PFSK-1 (cell line): ENCODE measurements at regions not wholly inside any gene's neighbourhood (a gene's known extent, or its start where the extent isn't known, plus 50 kb on each side); places are given as distances from the start of the nearest gene placed in this dataset.

Source experiments
- FOXP2 ChIP-seq: optimal IDR thresholded peaks from 2 replicates; pipeline ENCODE3; 2011; ENCODE audit warnings: borderline replicate concordance, control low read depth, inconsistent platforms; ENCODE audit not compliant: insufficient read depth; ENCODE audit errors: extremely low read length, extremely low read depth
- POLR2AphosphoS5 ChIP-seq: IDR thresholded peaks from 2 replicates; pipeline ENCODE4 v1.6.1; 2012; ENCODE audit warnings: low read depth, mild to moderate bottlenecking, control low read depth, low read length, moderate library complexity
- REST ChIP-seq, 2 experiments: IDR thresholded peaks; 2 replicates each; pipeline versions ENCODE4 v1.6.1 to v1.8.0; 2011 to 2012; ENCODE audit warnings: low read depth in 2 of 2, low read length in 2 of 2, control low read depth in 1 of 2, inconsistent platforms in 1 of 2, mild to moderate bottlenecking in 1 of 2, moderate library complexity in 1 of 2; ENCODE audit not compliant: insufficient read depth in 1 of 2
- SIN3A ChIP-seq: IDR thresholded peaks from 2 replicates; pipeline ENCODE4 v1.6.1; 2012; ENCODE audit warnings: mild to moderate bottlenecking, low read length, moderate library complexity, borderline replicate concordance; ENCODE audit not compliant: insufficient read depth
- TAF1 ChIP-seq: IDR thresholded peaks from 2 replicates; pipeline ENCODE4 v1.6.1; 2012; ENCODE audit warnings: low read length, control low read depth, borderline replicate concordance; ENCODE audit not compliant: insufficient read depth

GRCh38 chr2:146081459-146081858 is 1561.5 kb upstream of the ZEB2 start:
- TF ChIP-seq POLR2AphosphoS5 (no peak), FOXP2 (no peak), SIN3A (no peak), TAF1 (no peak), REST (IDR thresholded peaks at IDR 0.05; ENCODE audit: insufficient read depth in 1 of 2, low read depth in 2 of 2, low read length in 2 of 2) (no peak)

- no peak for TF ChIP-seq POLR2AphosphoS5
- no peak for TF ChIP-seq TAF1
- no peak for TF ChIP-seq SIN3A
- no peak for TF ChIP-seq REST (IDR thresholded peaks at IDR 0.05; ENCODE audit: insufficient read depth in 1 of 2, low read depth in 2 of 2, low read length in 2 of 2)
- TF ChIP-seq FOXP2: no peak
These were observed 1561.0 kb upstream of the ZEB2 start for GRCh38 chr2:146080925-146081324.

- no peak for TF ChIP-seq POLR2AphosphoS5
- no peak for TF ChIP-seq SIN3A
- TF ChIP-seq FOXP2: no peak
- no peak for TF ChIP-seq TAF1
- no peak for TF ChIP-seq REST (IDR thresholded peaks at IDR 0.05; ENCODE audit: insufficient read depth in 1 of 2, low read depth in 2 of 2, low read length in 2 of 2)
These were observed 1559.3 kb upstream of the ZEB2 start for GRCh38 chr2:146079216-146079615.

- no peak for TF ChIP-seq REST (IDR thresholded peaks at IDR 0.05; ENCODE audit: insufficient read depth in 1 of 2, low read depth in 2 of 2, low read length in 2 of 2)
These were observed 1557.2 kb upstream of the ZEB2 start for GRCh38 chr2:146077156-146077555.

- TF ChIP-seq REST (IDR thresholded peaks at IDR 0.05; ENCODE audit: insufficient read depth in 1 of 2, low read depth in 2 of 2, low read length in 2 of 2) (no peak), SIN3A (no peak), TAF1 (no peak), POLR2AphosphoS5 (no peak), FOXP2 (no peak)
These were observed 1548.1 kb upstream of the ZEB2 start for GRCh38 chr2:146068051-146068450.
